ENCODE measurements at regions not wholly inside any gene's neighbourhood (a gene's known extent, or its start where the extent isn't known, plus 50 kb on each side); places are given as distances from the start of the nearest gene placed in this dataset.

GRCh38 chr5:92644266-92644886 lies 936.6 kb downstream of the NR2F1-AS1 start:
- TF ChIP-seq TEAD4 (IDR thresholded peaks at IDR 0.05) (no peak), YY1 (IDR thresholded peaks at IDR 0.05; ENCODE audit: low read depth) (no peak), NFIC (IDR thresholded peaks at IDR 0.05) (no peak)
